ENCODE measurements at regions not wholly inside any gene's neighbourhood (a gene's known extent, or its start where the extent isn't known, plus 50 kb on each side); places are given as distances from the start of the nearest gene placed in this dataset.

DNA sequence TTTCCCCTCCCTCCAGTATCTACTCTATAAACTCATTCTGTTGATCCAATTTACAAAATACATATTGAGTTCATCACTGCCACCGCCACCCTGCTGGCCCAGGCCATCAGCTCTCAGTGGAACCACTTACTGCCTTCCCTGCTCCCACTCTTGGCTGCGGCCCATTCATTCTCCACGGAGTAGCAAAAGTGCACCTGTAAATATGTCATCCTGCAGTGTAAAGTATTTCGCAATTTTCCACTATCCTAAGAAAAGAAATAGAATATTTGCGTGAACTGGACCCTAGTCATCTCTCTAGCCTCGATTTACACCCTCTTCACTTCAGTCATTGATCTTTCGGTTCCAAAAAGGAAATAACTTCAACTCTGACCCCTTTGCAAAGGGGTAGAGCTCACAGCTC is 258.3 kb upstream of the TFAP2D start (continued):
- TF ChIP-seq ZNF223 (tag by site-specific recombination; IDR thresholded peaks at IDR 0.05) (no peak), ZNF624 (tag by site-specific recombination; IDR thresholded peaks at IDR 0.05) (no peak)

DNA sequence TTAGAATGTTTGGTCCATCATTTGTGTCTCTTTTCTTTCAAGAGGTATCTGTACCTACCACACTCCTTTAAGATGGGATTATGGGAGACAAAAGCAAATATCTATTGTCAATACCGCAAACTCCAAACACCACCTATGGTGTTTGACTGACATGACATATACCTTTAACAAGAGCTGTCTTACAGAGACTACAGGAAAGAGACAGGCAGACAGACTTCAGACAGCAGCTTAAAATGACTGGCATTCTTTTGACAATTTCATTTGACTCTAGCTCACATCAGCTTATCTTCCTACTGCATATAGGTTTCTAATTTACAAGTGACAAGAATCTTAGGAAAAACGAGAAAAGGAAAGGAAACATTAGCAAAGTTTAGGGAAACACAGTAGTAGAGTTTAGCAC is 256.0 kb upstream of the TFAP2D start:
- H3K36me3 ChIP-seq (ENCODE audit: control insufficient read depth in 2 of 2, insufficient read depth in 1 of 2, low read length in 2 of 2), result no peaks in the 10 kb centered on the region
- H3K4me3 ChIP-seq (ENCODE audit: low read depth, low read length), result no peak overlapping the region
- ChIA-PET POLR2A (no interaction called here), CTCF (interaction anchor here (0.6 kb wide), 1 partner anchor 89 kb away, joined by 3 read pairs; no protein-coding TSS in a partner anchor)
- H3K9me3 ChIP-seq (ENCODE audit: control insufficient read depth, insufficient read depth, low read depth, low read length), result no peaks in the 10 kb centered on the region
- no peaks in the 10 kb centered on the region for H3K4me1 ChIP-seq (ENCODE audit: control insufficient read depth, insufficient read depth, low read length)
- TF ChIP-seq ZNF114 (tag by site-specific recombination; IDR thresholded peaks at IDR 0.05) (no peak), ZNF48 (tag by site-specific recombination; IDR thresholded peaks at IDR 0.05) (no peak), ZSCAN16 (tag by site-specific recombination; IDR thresholded peaks at IDR 0.05) (no peak), ZSCAN4 (tag by site-specific recombination; IDR thresholded peaks at IDR 0.05) (no peak), ZNF768 (tag by site-specific recombination; IDR thresholded peaks at IDR 0.05) (no peak), ZNF366 (tag by site-specific recombination; conservative IDR thresholded peaks at IDR 0.05) (no peak), ZNF560 (tag by site-specific recombination; IDR thresholded peaks at IDR 0.05; ENCODE audit: borderline replicate concordance) (no peak), ZNF155 (tag by site-specific recombination; IDR thresholded peaks at IDR 0.05) (no peak), ZNF211 (tag by site-specific recombination; IDR thresholded peaks at IDR 0.05; ENCODE audit: low read depth) (no peak), ZNF530 (tag by site-specific recombination; IDR thresholded peaks at IDR 0.05; ENCODE audit: low read depth) (no peak), ZNF837 (tag by site-specific recombination; IDR thresholded peaks at IDR 0.05) (no peak), ZNF292 (tag by site-specific recombination; IDR thresholded peaks at IDR 0.05; ENCODE audit: borderline replicate concordance, low read depth) (no peak), ZNF426 (tag by site-specific recombination; IDR thresholded peaks at IDR 0.05) (no peak), ZNF660 (tag by site-specific recombination; IDR thresholded peaks at IDR 0.05) (no peak), ZNF785 (tag by site-specific recombination; IDR thresholded peaks at IDR 0.05) (no peak), ZNF223 (tag by site-specific recombination; IDR thresholded peaks at IDR 0.05) (no peak)
- no peak overlapping the region for H3K27ac ChIP-seq (ENCODE audit: extremely low read depth, low read depth, low read length)

- ChIA-PET CTCF (no interaction called here), POLR2A (no interaction called here)
- H3K4me3 ChIP-seq (ENCODE audit: low read depth, low read length), result no peak overlapping the region
- H3K27ac ChIP-seq (ENCODE audit: extremely low read depth, low read depth, low read length), result no peak overlapping the region
- no peaks in the 10 kb centered on the region for H3K9me3 ChIP-seq (ENCODE audit: control insufficient read depth, insufficient read depth, low read depth, low read length)
- H3K4me1 ChIP-seq (ENCODE audit: control insufficient read depth, insufficient read depth, low read length), result no peaks in the 10 kb centered on the region
- H3K36me3 ChIP-seq (ENCODE audit: control insufficient read depth in 2 of 2, insufficient read depth in 1 of 2, low read length in 2 of 2), result no peaks in the 10 kb centered on the region
- TF ChIP-seq ZNF560 (tag by site-specific recombination; IDR thresholded peaks at IDR 0.05; ENCODE audit: borderline replicate concordance) (no peak), ZNF707 (tag by site-specific recombination; IDR thresholded peaks at IDR 0.05) (no peak), ZNF596 (tag by site-specific recombination; IDR thresholded peaks at IDR 0.05) (no peak), ZNF626 (tag by site-specific recombination; IDR thresholded peaks at IDR 0.05) (no peak), HOXD13 (CRISPR knock-in tag; IDR thresholded peaks at IDR 0.05; ENCODE audit: borderline replicate concordance) (no peak), MZF1 (tag by site-specific recombination; IDR thresholded peaks at IDR 0.05; ENCODE audit: borderline replicate concordance) (no peak), ZFHX2 (tag by site-specific recombination; conservative IDR thresholded peaks at IDR 0.05) (no peak), ZNF792 (tag by site-specific recombination; IDR thresholded peaks at IDR 0.05) (no peak), KLF1 (tag by site-specific recombination; IDR thresholded peaks at IDR 0.05) (no peak), ZSCAN30 (tag by site-specific recombination; IDR thresholded peaks at IDR 0.05) (no peak), HOXC10 (CRISPR knock-in tag; IDR thresholded peaks at IDR 0.05) (no peak), ZNF280D (tag by site-specific recombination; IDR thresholded peaks at IDR 0.05) (no peak)
- TF ChIP-seq, protein P1, sequence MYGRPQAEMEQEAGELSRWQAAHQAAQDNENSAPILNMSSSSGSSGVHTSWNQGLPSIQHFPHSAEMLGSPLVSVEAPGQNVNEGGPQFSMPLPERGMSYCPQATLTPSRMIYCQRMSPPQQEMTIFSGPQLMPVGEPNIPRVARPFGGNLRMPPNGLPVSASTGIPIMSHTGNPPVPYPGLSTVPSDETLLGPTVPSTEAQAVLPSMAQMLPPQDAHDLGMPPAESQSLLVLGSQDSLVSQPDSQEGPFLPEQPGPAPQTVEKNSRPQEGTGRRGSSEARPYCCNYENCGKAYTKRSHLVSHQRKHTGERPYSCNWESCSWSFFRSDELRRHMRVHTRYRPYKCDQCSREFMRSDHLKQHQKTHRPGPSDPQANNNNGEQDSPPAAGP (tag by site-specific recombination; IDR thresholded peaks at IDR 0.05), result no peak
- TF ChIP-seq, protein P2, sequence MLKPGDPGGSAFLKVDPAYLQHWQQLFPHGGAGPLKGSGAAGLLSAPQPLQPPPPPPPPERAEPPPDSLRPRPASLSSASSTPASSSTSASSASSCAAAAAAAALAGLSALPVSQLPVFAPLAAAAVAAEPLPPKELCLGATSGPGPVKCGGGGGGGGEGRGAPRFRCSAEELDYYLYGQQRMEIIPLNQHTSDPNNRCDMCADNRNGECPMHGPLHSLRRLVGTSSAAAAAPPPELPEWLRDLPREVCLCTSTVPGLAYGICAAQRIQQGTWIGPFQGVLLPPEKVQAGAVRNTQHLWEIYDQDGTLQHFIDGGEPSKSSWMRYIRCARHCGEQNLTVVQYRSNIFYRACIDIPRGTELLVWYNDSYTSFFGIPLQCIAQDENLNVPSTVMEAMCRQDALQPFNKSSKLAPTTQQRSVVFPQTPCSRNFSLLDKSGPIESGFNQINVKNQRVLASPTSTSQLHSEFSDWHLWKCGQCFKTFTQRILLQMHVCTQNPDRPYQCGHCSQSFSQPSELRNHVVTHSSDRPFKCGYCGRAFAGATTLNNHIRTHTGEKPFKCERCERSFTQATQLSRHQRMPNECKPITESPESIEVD (tag by site-specific recombination; IDR thresholded peaks at IDR 0.05), result no peak
These were observed 251.6 kb upstream of the TFAP2D start for GRCh38 chr6:50461696-50462095.

Measured in HEK293 (cell line).